GM19328 (cell line): ENCODE measurements at regions not wholly inside any gene's neighbourhood (a gene's known extent, or its start where the extent isn't known, plus 50 kb on each side); places are given as distances from the start of the nearest gene placed in this dataset.

Source experiments
- ATAC-seq: cut with Tn5 transposase; IDR thresholded peaks from one replicate; pipeline ENCODE4 v1.9.1; 2021; ENCODE audit warnings: mild to moderate bottlenecking, moderate library complexity; ENCODE audit not compliant: unreplicated experiment

DNA sequence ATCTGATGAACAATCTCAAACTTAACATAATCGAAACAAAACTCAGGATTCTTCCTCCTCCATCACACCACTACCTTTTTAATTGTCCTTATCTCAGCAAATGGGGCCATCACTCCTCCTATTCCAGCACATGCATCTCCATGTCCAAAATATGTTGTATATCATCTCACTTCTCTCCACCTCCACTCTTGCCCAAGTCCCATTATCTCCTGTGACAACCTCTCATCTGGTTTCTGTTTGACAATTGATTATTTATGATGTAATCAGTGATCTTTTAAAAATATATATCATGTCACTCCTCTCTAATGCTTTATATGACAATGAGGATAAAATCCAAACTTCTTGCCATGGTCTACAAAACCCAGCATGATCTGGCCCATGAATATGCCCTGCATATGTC, 200.8 kb upstream of the HMGA2 start:
- ATAC-seq = no peak

DNA sequence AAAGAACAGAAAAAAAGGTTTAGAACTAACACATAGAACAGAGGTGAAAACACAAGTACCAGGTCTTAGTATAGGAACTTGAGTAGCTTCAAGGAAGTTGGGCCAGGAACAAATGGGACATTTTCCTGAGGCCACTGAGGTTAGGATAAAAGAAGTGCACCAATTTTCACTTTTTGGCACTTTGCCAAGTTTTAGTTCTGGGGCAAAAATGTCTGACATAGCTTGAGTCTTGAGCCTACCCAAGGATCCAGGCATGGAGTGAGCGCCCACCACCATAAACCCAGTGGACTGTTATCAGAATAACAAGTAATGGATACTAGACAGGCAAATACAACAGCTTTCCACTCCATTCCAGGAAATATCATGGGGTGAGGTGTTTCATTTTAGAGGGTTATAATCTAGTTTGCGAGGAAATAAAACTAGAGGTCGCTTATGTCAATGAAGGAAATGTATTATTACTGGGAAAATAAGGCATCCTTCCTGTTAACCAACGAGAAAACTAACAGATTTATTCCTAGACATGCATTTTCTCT, 199.7 kb upstream of the HMGA2 start:
- ATAC-seq = no peak

GRCh38 chr12:65628061-65628460, 196.2 kb upstream of the HMGA2 start:
- no peak for ATAC-seq

DNA sequence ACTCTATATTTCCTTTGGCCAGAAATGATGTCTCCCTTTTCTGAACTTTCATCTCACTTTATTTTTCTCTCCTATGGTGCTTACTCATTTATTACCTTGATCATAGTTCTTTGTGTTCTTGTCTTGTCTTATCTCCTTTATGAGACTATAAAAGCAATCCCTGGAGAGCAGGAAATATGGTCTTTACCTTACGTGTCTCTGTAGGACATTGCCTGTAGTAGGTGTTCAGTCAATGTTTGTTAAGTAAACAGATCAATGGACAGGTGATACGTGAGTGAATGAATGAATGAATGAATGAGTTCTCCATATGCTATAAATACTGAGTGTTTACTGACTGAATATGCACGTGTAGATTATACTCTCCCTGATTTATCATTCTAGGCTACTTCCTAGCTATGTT, 193.7 kb upstream of the HMGA2 start:
- ATAC-seq = no peak

DNA sequence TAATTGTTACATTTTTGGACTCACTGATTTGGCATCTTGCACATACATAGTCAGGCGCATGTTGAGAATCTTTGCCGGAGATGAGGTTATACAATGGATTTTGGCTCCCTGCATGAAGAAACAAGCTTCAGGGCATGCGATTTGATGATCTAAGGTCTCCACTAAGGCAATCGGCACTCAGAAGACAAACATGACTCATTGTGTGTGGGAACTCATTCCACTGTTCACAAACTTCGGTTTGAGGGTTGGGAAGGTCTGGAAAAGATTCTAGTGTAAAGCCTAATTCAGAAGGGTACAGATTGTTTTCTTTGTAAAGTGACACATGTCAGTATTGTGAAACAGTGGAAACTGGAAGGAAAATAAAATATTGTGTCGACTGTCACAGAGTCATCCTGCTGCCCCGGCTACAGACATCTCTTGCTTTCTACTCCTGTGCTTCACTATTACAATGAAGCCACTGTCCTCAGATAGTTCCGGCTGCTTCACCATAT, 192.6 kb upstream of the HMGA2 start:
- no peak for ATAC-seq

GRCh38 chr12:65632131-65632855, 192.0 kb upstream of the HMGA2 start:
- no peak for ATAC-seq

GRCh38 chr12:65634061-65634460, 190.2 kb upstream of the HMGA2 start:
- no peak for ATAC-seq

GRCh38 chr12:65634626-65635331, 189.5 kb upstream of the HMGA2 start:
- ATAC-seq = no peak

DNA sequence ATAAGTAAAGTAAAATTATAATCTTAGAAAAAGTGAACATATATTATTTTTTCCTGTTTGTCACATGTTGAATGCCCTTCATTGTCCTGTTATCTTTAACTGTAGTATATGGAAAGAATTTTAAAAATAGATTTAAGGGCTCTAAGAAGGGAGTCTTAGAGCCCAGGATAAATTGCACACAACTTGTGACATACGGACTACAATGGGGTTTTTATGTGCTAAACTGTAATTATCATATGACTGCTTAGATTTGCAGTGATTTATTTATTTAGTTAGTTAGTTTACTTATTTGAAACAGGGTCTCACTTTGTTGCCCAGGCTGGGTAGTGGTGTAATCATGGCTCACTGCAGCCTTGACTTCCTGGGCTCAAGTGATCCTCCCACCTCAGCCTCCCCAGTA, 187.8 kb upstream of the HMGA2 start:
- no peak for ATAC-seq

GRCh38 chr12:65637150-65637549, 187.1 kb upstream of the HMGA2 start:
- no peak for ATAC-seq

DNA sequence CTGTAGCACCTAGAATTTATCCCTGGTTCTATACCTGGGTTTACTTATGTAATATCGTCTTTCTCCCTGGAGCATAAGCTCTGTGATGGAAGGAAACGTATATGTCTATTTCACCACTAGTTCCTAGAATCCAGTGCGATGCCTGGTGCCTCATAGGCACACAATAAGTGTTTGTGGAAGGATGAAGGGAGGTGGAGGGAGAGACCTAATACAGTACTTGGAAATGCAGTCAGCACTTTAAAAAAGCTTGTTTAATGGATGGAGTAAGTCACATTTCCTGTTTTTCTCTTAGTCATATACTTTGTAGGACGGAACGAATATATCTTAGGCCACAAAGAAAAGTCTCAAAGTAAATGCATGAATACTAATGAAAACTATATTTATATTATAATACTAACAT, 186.5 kb upstream of the HMGA2 start:
- no peak for ATAC-seq

DNA sequence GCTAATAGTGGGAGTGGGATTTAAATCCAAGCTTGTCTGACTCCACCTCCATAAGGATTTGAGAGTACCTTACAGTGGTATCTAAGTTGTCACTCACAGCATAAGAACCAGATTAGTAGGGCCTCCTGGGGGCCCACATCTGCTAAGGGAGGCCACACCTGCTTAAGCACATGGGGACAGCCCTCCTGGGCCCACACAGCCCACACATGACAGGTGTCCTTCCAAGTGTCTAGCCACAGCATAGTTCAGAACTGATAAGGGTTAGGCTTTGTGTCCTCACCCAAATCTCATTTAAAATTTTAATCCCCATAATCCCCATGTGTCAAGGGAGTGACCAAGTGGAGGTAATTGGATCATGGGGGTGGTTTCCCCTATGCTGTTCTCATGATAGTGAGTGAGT, 186.0 kb upstream of the HMGA2 start:
- ATAC-seq = no peak

GRCh38 chr12:65640489-65640901, 183.8 kb upstream of the HMGA2 start:
- ATAC-seq = no peak

DNA sequence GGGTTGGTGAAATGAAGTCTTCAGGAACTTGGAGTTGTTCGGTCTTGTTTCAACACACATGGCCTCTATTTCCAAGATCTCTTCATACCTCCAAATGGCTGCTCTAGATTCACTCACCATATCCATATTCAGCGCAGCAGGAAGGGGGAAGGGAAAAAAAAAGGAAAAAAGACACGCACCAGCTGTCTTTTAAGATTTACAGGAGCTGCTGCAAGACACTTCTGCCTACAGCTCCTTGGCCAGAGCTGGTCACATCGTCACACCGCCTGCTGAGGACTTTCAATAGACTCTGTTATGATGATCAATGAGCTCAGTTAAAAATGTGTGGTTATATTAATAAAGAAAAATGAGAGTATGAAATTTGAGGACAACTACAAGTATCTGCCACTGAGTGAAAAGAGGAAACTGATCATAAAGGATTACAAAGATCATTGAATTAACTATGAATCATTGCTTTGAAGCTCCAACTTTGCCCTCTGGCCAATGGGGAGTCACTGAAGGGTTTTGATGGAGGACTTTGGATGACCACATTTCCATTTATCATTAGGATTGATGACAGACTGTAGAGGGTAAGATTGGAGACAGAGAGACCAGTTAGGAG, 182.1 kb upstream of the HMGA2 start:
- ATAC-seq = no peak

- no peak for ATAC-seq
These were observed 181.1 kb upstream of the HMGA2 start for GRCh38 chr12:65643171-65643570.

- ATAC-seq = no peak
These were observed 180.5 kb upstream of the HMGA2 start for GRCh38 chr12:65643595-65644386.

DNA sequence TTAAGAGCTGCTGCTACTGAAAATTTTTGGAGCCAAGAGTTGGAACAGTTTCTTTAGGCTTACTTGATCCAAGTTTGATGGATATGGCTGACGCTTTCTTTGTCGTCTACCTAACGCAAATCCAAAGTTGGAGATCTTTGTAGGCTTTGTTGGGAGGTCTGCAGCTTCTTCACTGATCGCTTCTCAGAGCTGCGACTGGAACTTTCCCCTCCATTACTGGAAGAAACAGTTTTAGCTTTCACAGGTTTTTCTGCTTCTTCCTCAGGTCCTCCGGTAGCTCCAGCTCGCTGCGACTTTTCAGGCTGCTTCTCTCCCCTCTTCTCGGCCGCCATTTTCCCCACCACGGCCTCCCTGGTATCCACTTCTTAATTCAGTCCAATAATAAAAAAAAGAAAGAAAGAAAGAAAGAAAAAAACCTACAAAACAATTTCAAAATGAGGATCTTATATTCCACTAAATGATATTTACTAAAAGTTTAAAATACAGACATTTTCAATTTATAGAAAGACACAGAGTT, 178.1 kb upstream of the HMGA2 start:
- ATAC-seq = no peak

DNA sequence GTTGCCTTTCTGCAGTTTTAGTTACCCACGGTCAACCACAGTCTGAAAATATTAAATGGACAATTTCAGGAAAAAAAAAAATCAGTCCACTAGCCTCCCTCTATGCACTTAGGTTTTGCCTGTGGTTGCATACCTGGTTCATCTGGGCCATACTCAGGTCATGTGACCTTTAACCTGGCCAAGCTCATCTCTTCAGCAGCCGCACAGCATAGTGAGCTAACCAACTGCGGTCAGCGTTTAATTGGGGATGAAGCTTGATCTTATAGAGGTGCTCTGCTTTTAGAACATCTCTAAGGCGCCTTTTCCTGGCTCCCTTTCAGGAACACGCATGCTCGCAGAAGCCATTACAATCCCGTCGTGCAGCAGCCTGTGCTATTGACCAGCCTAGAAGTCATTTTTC, 177.2 kb upstream of the HMGA2 start:
- ATAC-seq = no peak

DNA sequence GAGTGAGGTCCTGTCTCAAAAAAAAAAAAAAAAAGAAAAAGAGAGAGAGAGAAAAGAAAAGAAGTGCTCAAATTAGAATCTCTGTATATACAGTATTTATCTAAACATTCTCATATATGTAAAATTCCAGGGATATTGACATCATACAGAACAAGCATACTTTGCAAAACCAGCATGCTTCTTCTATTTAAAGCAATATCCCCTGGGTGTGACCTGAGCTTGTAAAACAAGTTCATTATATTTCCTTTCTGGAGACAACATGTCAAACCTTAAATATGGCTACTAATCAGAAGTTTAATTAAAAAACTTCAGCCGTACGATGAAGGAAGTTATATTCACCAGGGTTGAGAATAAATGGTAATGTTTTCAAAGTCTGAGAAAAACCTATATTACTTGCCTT, 175.8 kb upstream of the HMGA2 start:
- ATAC-seq = no peak

DNA sequence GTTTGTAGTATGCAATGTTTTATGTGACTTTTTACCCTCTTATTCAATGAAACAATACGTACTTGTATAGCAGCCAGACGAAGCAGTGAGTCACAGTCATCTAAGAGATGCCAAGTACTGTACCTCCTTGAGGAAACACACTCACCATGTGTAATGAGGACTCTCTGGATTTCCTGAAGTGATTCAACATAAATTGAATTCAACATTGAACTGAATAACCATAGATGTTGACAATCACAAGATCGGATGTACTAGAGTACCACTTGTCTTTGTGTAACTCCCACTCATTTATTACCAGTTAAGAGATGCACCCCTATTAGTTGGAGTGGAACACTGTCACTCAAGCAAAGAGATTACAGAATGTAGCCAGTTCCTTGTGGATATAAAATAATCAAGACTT, 175.2 kb upstream of the HMGA2 start:
- ATAC-seq = no peak

GRCh38 chr12:65651060-65651459, 173.2 kb upstream of the HMGA2 start:
- ATAC-seq = no peak
